BLaER1 treated with 17β-estradiol and CSF1 and Interleukin-3, amounts not matched to agents 10 nM and 100 nM (cell line): ENCODE measurements at regions not wholly inside any gene's neighbourhood (a gene's known extent, or its start where the extent isn't known, plus 50 kb on each side); places are given as distances from the start of the nearest gene placed in this dataset.

Experiments
- H3K27ac ChIP-seq, 11 experiments: shearing (Covaris generic); formaldehyde crosslinking; 2 replicates each; pipeline ENCODE4 v1.8.1; 2022
- H3K27me3 ChIP-seq, 11 experiments: shearing (Covaris generic); formaldehyde crosslinking; 2 replicates each; pipeline ENCODE4 v1.8.1; 2022
- H3K36me3 ChIP-seq, 11 experiments: shearing (Covaris generic); formaldehyde crosslinking; 2 replicates each; pipeline ENCODE4 v1.8.1; 2022
- H3K4me1 ChIP-seq, 10 experiments: shearing (Covaris generic); formaldehyde crosslinking; 2 replicates each; pipeline ENCODE4 v1.8.1; 2022
- H3K4me2 ChIP-seq, 11 experiments: shearing (Covaris generic); formaldehyde crosslinking; 2 replicates each; pipeline ENCODE4 v1.8.1; 2022
- H3K4me3 ChIP-seq, 10 experiments: shearing (Covaris generic); formaldehyde crosslinking; 2 replicates each; pipeline ENCODE4 v1.8.1; 2022
- H3K9ac ChIP-seq, 11 experiments: shearing (Covaris generic); formaldehyde crosslinking; 2 replicates each; pipeline ENCODE4 v1.8.1; 2022
- H3K9me3 ChIP-seq, 11 experiments: shearing (Covaris generic); formaldehyde crosslinking; replicated peaks in 1 of 11; 2 replicates each; pipeline ENCODE4 v1.8.1; 2022
- H4K20me1 ChIP-seq, 11 experiments: shearing (Covaris generic); formaldehyde crosslinking; 2 replicates each; pipeline ENCODE4 v1.8.1; 2022
- Cebpa-rat ChIP-seq, 11 experiments: shearing (Covaris generic); IDR thresholded peaks; 2 replicates each; pipeline ENCODE4 v1.8.1; 2022

DNA sequence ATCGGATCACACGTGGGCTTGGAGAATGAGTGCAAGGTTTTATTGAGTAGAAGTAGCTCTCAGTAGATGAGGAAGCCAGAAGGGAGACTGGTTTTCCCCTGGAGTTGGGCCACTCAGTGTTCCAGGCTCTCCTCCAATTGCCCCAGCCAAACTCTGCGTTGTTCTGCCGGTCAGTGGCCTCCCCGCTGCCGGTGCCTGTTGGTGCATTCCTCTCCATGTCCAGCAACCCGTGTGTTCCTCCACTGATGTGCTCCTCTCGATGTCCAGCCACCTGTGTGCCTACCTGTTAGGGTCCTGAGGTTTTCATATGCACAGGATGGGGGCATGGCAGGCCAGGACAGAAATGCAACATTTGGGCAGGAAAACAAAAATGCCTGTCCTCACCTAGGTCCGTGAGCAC, 888.0 kb upstream of the PTPRD start:
- no peak for TF ChIP-seq Cebpa-rat (IDR thresholded peaks at IDR 0.05)
- Histone ChIP-seq H4K20me1 (no peaks in the 10 kb centered on the region), H3K36me3 (no peaks in the 10 kb centered on the region)

DNA sequence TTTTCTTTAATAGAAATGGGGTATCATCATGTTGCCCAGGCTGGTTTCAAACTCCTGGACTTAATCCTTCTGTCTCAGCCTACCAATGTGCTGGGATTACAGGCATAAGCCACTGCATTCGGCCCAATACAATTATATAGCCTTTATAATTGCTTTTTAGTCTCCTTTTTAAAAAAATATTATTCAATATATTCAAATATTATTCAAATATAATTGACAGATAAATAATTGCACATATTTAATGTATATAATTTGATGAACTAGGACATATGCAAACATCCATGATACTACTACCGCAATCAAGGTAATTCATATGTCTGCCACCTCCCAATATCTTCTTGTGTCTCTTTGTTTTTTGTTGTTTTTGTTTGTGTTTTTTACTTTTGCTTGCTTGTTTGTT, 894.2 kb upstream of the PTPRD start:
- H3K27ac ChIP-seq, result no peak overlapping the region
- no peaks in the 10 kb centered on the region for H3K36me3 ChIP-seq
- no peak overlapping the region for H3K4me3 ChIP-seq
- no peaks in the 10 kb centered on the region for H4K20me1 ChIP-seq
- no peak overlapping the region for H3K9ac ChIP-seq
- no peaks in the 10 kb centered on the region for H3K4me1 ChIP-seq
- H3K9me3 ChIP-seq, result peaks cover 0 to 8% (median 0%) of the 10 kb centered on the region in 11 experiments; a peak in 5 of 22 replicates
- no peak for TF ChIP-seq Cebpa-rat (IDR thresholded peaks at IDR 0.05)
- no peaks in the 10 kb centered on the region for H3K27me3 ChIP-seq
- no peak overlapping the region for H3K4me2 ChIP-seq

More for the DNA sequence above, 888.0 kb upstream of the PTPRD start:
- no peaks in the 10 kb centered on the region for H3K27me3 ChIP-seq
- H3K4me2 ChIP-seq, result no peak overlapping the region
- H3K9me3 ChIP-seq, result no peaks in the 10 kb centered on the region
- no peak overlapping the region for H3K4me3 ChIP-seq
- no peaks in the 10 kb centered on the region for H3K4me1 ChIP-seq
- H3K9ac ChIP-seq, result no peak overlapping the region
- no peak overlapping the region for H3K27ac ChIP-seq

DNA sequence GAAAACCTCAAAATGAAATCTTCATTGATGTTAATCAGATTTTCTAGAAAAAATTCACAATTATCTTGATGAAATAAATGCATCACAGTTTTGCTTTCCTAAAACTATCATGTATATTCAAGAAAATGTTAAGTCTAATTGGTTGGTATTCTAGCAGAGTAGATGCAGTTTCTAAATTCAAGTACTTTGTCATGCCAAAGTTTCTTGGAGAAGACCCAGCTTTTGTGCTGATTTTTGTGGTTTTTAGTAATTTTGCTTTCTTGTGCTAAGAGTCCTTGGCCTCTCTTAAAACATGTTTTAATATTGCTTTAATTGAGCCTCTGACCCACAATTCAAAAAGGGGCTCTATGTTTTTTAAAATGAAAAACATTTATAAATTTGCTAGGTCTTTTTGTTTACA, 924.8 kb upstream of the PTPRD start:
- no peak for TF ChIP-seq Cebpa-rat (IDR thresholded peaks at IDR 0.05)
- Histone ChIP-seq H3K9ac (no peak overlapping the region), H3K4me2 (no peak overlapping the region), H3K4me1 (no peaks in the 10 kb centered on the region), H3K27me3 (no peaks in the 10 kb centered on the region), H3K4me3 (no peak overlapping the region), H3K27ac (no peak overlapping the region), H3K36me3 (no peaks in the 10 kb centered on the region), H4K20me1 (no peaks in the 10 kb centered on the region), H3K9me3 (no peaks in the 10 kb centered on the region)

DNA sequence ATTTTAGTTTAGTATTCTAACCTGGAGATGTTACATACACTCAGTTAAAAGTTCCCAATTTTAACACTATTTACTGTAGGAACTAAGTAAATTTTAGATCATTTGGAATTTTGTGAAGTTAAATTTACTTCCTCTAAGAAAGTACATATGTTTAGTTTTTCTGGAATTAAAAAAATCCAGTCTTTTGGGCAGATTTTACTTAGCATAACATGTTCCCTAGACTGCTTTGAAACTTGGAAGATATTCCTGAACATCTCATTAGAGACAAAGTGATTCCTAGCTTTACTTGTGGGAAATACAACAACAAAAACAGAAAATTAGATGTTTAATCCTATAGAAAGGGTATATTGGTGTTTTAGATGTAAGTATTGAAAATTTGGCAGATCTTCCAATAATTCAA, 930.0 kb upstream of the PTPRD start:
- Histone ChIP-seq H3K27me3 (no peaks in the 10 kb centered on the region), H4K20me1 (no peaks in the 10 kb centered on the region), H3K4me2 (no peak overlapping the region), H3K36me3 (no peaks in the 10 kb centered on the region), H3K4me1 (no peaks in the 10 kb centered on the region), H3K27ac (no peak overlapping the region), H3K9me3 (no peaks in the 10 kb centered on the region), H3K9ac (no peak overlapping the region), H3K4me3 (no peak overlapping the region)
- TF ChIP-seq Cebpa-rat (IDR thresholded peaks at IDR 0.05), result no peak

DNA sequence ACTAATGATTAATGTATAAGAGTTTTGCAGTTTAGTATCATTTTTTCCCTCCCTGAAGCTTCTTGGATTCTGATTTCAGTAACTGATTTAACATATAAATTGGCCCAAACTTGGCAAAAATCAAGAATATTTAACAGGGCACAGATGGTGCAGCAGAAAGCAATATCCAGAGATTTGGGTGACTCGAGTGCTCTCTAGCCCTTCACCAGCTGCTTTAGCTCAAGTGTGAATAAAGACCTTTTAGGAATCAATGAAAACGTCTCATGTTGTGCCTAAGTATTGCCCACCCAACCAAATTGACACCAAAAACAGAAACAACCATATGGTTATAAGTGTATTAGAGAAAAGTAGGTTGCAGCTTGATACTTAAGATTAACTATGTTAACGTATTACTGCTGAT, 933.4 kb upstream of the PTPRD start:
- no peak for TF ChIP-seq Cebpa-rat (IDR thresholded peaks at IDR 0.05)
- no peak overlapping the region for H3K27ac ChIP-seq
- no peak overlapping the region for H3K9ac ChIP-seq
- H3K4me3 ChIP-seq, result no peak overlapping the region
- H3K4me1 ChIP-seq, result no peaks in the 10 kb centered on the region
- no peaks in the 10 kb centered on the region for H4K20me1 ChIP-seq
- H3K9me3 ChIP-seq, result peaks cover 0 to 15% (median 0%) of the 10 kb centered on the region in 11 experiments; a peak in 2 of 22 replicates
- no peak overlapping the region for H3K4me2 ChIP-seq
- H3K27me3 ChIP-seq, result no peaks in the 10 kb centered on the region
- H3K36me3 ChIP-seq, result no peaks in the 10 kb centered on the region

DNA sequence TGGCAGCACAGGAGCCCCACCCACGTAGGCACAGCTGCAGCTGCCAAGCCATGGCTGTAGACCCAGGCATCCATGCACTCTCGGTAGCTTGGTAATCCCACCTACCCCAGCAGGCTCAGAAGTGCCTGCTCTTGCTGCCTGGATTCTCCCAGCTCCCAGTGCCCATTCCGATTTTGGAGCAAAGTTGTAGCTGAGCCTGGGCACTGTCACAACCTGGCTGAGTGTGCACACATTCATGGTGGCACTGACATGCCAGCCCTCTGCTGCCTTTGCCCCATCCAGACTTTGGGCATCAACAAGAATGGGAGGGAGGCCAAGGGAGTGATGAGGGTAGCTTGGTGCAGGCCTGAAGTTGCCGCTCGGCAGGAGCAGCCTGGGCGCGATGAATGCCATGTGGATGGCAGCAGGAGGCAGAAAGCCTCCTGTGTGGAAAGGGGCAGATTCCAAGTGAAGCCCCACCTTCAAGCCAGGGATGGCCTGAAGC, 936.6 kb upstream of the PTPRD start:
- no peak overlapping the region for H3K4me3 ChIP-seq
- H4K20me1 ChIP-seq, result no peaks in the 10 kb centered on the region
- no peaks in the 10 kb centered on the region for H3K4me1 ChIP-seq
- H3K27ac ChIP-seq, result no peak overlapping the region
- no peaks in the 10 kb centered on the region for H3K27me3 ChIP-seq
- no peaks in the 10 kb centered on the region for H3K36me3 ChIP-seq
- no peak overlapping the region for H3K9ac ChIP-seq
- peaks cover 0 to 15% (median 0%) of the 10 kb centered on the region in 11 experiments; a peak in 2 of 22 replicates for H3K9me3 ChIP-seq
- H3K4me2 ChIP-seq, result no peak overlapping the region
- no peak for TF ChIP-seq Cebpa-rat (IDR thresholded peaks at IDR 0.05)

GRCh38 chr9:11551106-11551505, 938.3 kb upstream of the PTPRD start:
- Histone ChIP-seq H3K9me3 (peaks cover 0 to 15% (median 0%) of the 10 kb centered on the region in 11 experiments; a peak in 2 of 22 replicates), H3K36me3 (no peaks in the 10 kb centered on the region), H3K9ac (no peak overlapping the region)

DNA sequence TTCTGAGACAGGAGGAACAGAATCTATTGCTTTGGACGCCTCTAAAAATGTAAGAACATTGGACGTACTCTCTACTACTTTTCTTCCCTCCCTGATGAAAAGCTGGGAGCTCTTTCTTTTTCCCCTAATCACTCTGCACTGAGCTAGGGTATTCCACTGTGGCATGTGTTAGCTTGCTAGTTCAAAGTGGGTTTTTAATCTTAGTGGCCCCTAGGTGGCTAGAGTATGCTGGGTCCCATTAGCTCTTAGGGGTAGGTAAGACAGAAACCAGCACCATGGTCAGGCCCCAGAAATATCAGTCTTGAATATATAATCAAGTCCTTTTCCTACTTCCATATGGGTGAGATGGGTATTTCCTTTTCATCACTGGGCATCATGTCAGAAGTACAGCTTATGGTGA, 945.2 kb upstream of the PTPRD start:
- H3K4me3 ChIP-seq, result no peak overlapping the region
- H4K20me1 ChIP-seq, result no peaks in the 10 kb centered on the region
- H3K36me3 ChIP-seq, result no peaks in the 10 kb centered on the region
- no peak overlapping the region for H3K27ac ChIP-seq
- H3K4me1 ChIP-seq, result 0 out of 20 replicates have a peak, but pooled peaks cover 0 to 4% (median 0%) of the 10 kb centered on the region in 10 experiments
- H3K9ac ChIP-seq, result no peak overlapping the region
- TF ChIP-seq Cebpa-rat (IDR thresholded peaks at IDR 0.05), result no peak
- no peak overlapping the region for H3K4me2 ChIP-seq
- H3K9me3 ChIP-seq, result peaks cover 0 to 5% (median 0%) of the 10 kb centered on the region in 11 experiments; a peak in 2 of 22 replicates
- H3K27me3 ChIP-seq, result no peaks in the 10 kb centered on the region

More at GRCh38 chr9:11551106-11551505, 938.3 kb upstream of the PTPRD start:
- Histone ChIP-seq H3K4me2 (no peak overlapping the region), H3K4me3 (no peak overlapping the region), H3K4me1 (no peaks in the 10 kb centered on the region), H3K27me3 (no peaks in the 10 kb centered on the region), H4K20me1 (no peaks in the 10 kb centered on the region), H3K27ac (no peak overlapping the region)
- no peak for TF ChIP-seq Cebpa-rat (IDR thresholded peaks at IDR 0.05)

DNA sequence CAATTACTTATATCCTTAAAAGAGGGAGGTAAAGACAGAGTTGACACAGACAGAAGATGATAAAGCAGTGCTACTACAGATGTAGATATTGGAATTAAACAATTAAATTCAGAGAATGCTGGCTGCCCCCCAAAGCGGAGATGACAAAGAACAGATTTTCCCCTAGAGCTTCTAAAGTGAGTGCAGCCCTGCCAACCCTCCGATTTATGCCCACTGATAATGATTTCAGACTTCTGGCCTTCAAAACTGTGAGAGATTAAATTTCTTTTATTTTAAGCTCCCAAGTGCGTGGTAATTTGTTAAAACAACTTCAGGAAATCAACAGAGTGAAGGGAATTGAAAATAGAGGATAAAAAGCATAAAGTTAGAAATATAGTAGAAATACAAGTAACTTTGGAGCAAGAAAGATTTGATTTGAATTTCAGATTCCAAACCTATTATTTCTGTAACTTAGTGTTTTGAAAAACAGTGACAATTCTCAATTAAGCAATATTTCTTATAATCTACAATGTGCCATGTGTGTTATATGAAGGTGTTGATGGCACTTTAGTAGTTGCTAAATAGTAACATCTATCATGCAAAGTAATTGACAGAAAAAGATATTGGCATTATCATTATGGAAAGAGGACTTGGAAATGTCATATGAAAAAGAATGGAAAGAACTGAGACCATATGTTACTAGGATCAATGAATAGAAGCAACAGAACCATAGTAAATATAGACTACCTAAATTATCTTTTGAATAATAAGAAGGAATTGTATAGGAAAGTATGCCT, 946.4 kb upstream of the PTPRD start:
- Histone ChIP-seq H3K4me2 (no peak overlapping the region), H3K9me3 (peaks cover 0 to 9% (median 0%) of the 10 kb centered on the region in 11 experiments; a peak in 5 of 22 replicates), H3K4me3 (no peak overlapping the region), H3K36me3 (no peaks in the 10 kb centered on the region), H3K27ac (no peak overlapping the region), H3K27me3 (no peaks in the 10 kb centered on the region), H3K9ac (no peak overlapping the region), H4K20me1 (no peaks in the 10 kb centered on the region), H3K4me1 (0 out of 20 replicates have a peak, but pooled peaks cover 0 to 4% (median 0%) of the 10 kb centered on the region in 10 experiments)
- TF ChIP-seq Cebpa-rat (IDR thresholded peaks at IDR 0.05), result no peak

- no peaks in the 10 kb centered on the region for H4K20me1 ChIP-seq
- TF ChIP-seq Cebpa-rat (IDR thresholded peaks at IDR 0.05), result no peak
- no peaks in the 10 kb centered on the region for H3K36me3 ChIP-seq
- no peak overlapping the region for H3K27ac ChIP-seq
- H3K4me2 ChIP-seq, result peak overlapping the region in 6 of 11 experiments; percentile 3 to 52 (median 46); a peak in 12 of 22 replicates
- H3K27me3 ChIP-seq, result no peaks in the 10 kb centered on the region
- no peak overlapping the region for H3K4me3 ChIP-seq
- peaks cover 0 to 20% (median 9%) of the 10 kb centered on the region in 10 experiments; a peak in 14 of 20 replicates for H3K4me1 ChIP-seq
- no peaks in the 10 kb centered on the region for H3K9me3 ChIP-seq
- H3K9ac ChIP-seq, result no peak overlapping the region
Measured at GRCh38 chr9:11577522-11577921, 964.7 kb upstream of the PTPRD start.
